HG02884 (cell line): ENCODE measurements at regions not wholly inside any gene's neighbourhood (a gene's known extent, or its start where the extent isn't known, plus 50 kb on each side); places are given as distances from the start of the nearest gene placed in this dataset.
"Not testable (repeated sequence)": the region's sequence is repeated elsewhere in the genome, so short reads cannot be mapped to it uniquely, and the experiment has no call there.

ENCODE experiments used
- ATAC-seq: cut with Tn5 transposase; IDR thresholded peaks from one replicate; pipeline ENCODE4 v1.9.1; 2021; ENCODE audit warnings: mild to moderate bottlenecking, moderate library complexity; ENCODE audit not compliant: unreplicated experiment

DNA sequence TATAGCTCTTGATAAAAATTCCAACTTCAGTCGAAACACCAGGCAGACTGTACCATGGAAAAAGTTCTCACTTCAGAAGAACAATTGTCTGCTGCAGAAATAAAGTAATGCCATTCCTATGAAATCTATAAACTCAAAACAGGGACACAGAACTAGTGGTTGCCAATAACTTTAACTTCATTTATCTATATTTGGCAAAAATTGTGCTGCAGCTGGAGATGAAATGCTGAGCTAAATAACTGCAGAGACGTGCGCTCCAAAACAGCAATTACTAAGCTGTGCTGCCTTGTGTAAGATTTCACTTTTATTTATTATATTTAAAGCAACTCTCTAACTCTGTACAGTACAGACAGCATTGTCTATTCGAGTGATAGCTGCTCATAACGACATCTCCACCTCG is 540.1 kb upstream of the ID2 start:
- no peak for ATAC-seq

DNA sequence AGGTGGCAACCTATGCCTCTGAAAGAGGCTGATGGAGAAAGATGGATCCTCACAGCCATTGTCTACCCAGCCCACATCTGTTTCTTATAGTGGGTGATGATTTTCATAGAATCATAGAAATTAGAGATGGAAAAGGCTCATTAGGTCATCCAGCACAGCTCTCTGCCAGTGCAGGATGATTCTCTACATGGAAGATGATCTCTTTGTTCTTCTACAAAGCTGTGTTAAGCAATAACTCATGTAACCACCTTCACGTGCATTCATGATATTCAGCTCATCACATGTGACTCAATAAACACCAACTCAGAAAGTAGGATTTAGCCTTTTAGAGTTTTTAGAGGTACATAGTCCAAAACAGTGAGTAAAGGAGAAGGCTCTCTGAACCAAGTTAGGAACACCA is 539.4 kb upstream of the ID2 start:
- no peak for ATAC-seq

DNA sequence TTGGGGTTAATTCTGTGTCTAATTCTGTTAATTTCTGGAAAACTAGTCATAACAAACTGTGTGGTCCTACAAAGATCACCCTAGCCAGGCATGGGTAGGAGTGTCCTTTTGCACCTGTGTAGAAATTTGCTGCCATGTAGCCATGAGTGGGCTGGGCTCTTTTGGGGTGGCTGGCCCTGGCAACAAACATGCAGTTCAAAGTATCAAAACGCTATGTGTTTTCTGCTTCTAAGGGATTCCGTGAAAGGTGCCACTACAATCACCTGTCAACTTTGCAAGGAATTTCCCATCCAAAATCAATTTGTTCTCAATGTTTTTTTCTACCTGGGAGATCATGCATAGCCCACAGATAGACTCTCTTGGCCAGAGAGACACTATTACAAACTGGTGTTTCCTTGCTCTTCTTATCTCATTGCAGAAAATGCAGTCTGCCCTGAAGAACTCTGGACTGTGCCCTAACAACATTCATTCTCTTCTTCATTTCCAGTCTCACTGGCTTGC is 537.7 kb upstream of the ID2 start:
- ATAC-seq: no peak

DNA sequence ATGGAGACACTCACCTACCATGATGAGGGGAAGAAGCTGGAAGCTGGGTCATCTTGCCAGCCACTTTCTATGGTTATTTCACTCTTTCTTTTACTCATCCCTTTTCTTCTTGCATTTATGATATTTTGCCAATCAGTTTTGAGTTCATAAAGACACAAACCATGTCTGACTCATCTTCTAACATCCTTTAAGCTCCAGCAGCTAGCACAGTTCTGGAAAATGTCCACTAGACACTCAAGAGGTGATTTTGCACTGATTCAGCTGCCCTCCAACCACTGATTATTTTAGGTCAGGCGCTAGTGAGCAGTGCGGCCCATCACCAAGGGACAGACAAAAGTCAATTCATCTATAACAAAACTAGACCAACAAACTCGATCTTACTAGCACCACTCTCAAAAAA is 537.1 kb upstream of the ID2 start:
- no peak for ATAC-seq

DNA sequence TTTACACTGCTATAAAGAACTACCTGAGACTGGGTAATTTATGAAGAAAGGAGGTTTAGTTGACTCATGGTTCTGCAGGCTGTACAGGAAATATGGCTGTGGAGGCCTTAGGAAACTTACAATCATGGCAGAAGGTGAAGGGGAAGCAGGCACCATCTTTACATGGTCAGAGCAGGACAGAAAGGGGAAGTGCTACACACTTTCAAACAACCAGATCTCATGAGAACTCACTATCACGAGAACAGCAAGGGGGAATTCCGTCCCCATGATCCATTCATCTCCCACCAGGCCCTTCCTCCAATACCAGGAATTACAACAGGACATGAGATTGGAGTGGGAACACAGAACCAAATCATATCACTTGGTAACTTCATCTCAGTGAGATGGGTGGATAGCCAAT is 536.5 kb upstream of the ID2 start:
- not testable (repeated sequence) for ATAC-seq

DNA sequence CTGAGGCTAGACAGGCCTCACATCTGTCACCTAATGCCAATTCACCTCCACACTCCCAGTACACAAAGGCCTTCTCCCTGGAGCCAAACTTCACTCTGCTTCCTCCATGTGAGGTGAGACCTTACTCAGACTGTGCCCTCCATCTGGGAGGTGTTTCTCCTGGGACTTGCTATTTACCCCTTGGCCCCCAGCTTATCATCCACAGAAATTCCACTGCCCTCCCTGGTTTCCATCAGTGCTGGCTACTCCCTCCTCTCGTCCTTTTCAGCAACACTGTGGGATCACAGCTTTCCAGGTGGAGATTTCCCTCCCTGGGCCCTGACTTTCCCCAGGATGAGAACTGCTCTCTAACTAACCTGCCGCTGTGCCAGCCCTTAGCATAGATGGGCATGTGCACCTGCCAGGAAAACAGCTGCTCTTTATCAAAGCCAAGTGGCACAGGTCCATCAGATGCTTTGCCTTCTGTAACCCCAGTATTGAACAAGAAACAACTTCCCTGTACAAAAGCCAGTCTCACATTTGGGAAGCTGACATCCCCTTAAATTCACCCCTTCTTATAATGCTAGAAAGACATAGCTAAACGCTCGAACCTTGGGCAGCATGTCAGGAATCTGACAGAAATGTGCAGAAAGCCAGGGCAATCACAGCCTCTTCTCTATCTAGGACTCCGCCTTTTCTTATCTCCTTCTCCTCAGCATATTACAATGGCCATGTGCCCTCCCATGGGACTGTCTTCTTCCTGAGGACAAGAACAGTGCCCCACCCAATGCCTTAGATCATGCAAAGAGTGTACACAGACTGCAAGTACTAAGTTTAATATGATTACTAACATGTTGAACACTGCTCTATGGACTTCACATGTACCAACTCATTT is 535.5 kb upstream of the ID2 start:
- ATAC-seq: no peak

DNA sequence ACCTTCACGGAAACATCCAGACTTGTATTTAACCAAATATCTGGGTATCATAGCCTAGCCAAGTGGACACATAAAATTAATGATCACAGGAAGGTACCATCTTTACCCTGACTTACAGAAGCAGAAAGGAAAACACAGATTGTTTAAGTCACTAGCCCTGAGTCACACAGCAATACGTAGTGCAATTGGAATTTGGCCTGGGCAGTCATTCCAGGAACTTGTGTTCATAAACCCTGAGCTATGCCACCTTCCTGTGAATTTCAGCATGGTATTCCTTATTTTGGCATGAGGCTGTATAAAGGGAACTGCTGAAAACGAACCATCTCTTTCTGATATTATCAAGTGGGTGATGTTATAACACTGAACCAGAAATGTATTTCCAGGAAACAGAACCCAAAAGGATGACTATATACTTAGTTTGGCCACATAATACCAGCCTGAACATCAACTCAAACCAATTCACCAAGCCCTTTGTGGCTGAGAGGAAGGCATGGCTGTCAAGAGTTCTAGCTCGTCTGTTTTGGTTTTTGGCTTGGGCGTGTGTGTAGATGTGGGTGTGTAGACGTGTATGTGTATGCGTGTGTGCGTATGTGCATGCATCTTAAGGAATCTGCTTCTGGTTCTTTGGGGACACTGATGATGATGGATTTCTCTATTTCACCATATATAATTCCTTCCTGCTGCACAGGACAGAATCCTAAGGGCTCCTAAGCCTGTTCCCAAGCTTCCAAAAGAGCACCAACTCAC is 533.4 kb upstream of the ID2 start:
- ATAC-seq: no peak

DNA sequence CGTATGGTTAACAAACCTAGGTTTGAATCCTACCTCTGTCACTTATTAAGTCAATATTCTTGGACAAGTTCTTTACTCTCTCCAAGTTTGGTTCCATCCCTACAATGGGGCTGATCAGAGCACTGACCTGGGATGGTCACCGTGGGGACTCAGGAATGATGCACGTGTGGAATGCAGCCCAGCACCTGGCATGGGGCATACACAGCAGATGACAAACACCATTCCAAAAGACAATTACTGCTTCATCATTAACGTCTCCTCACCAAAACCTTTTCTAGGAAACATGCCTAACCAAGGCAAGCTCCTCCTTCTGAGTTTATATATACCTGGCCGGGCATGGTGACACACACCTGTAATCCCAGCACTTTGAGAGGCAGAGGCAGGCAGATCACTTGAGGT is 532.9 kb upstream of the ID2 start:
- no peak for ATAC-seq

DNA sequence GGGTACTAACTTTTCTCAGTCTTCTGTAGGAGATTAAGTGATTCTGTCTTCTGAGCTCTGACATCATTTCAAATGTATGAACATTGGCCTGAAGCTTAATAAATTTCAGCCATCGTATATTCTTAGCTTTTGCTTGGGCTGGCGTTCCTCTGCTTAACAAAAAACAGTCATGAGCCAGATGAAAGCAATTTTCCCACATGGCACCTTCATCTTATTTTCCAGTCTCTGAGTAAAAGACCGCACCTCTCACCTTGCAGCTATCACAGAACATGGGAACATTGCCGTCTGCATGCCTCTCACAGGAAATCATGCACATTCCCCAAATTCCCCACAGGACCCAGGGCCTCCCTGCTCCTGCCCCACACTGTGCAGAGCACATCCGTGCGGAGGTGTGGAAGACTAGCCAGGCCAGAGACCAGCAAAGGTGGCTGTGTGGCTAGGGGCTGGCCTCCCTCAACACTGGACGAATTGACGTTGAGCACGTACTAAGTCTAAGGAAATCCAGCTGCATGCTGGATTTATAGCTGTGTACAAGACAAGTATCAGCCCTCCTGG is 531.8 kb upstream of the ID2 start:
- ATAC-seq: no peak

DNA sequence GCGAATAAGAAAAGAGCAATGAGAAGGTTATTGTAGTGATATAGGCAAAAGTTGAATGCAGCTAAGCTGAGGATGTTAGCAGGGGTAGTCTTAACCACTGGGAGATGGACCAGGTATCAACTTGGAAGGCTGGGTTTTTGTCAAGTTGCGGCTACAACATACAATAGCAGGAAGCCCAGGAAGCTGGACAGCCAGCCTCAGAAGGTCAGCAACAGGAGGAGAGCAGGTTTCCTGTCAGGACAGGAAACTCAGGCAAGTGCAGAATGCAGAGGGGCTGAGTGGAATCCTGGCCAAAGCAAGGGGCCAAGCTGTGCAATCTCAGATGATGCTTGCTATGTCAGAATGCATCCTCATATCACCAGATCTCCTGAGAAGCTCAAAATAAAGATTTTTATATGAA is 530.0 kb upstream of the ID2 start:
- ATAC-seq: no peak

DNA sequence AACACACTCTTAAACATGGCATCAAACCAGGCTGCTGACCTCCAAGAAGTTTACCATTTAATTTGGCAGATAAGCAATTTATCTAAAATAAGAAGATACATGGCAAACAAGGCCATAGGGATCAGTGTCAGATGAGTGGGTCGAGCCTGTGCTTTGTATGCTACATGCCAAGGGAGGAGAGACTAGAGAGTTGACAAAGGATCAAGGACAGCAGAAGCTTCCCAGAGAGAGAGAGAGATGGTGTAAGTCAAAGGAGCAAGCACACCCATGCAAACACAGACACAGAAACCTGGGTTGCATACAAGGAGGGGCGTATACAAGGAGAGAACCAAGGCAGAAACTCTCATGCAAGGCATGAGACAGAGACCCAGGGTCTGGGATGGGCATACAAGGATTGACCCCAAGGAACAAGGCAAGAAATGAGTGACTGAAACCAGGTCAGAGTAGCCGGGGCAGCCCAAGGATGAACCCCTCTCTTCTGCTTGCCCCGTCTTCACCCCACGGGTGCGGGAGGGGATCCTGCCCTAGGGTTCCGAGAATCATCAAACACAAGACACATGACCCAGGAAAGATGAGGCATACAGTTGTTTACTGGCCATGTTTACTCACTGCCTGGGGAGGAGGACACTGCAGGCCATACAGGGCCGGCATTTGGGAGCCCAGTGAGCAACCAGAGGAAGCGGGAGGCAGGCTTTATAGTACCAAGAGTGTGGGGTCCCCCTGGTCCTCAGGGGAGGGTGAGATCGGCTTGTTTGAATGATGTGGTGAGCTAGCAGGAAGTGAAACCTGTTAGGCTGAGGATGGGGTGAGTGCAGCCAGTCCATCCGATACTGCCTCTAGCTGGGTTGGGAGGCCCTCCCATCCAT is 529.2 kb upstream of the ID2 start:
- ATAC-seq: peak; percentile 97

DNA sequence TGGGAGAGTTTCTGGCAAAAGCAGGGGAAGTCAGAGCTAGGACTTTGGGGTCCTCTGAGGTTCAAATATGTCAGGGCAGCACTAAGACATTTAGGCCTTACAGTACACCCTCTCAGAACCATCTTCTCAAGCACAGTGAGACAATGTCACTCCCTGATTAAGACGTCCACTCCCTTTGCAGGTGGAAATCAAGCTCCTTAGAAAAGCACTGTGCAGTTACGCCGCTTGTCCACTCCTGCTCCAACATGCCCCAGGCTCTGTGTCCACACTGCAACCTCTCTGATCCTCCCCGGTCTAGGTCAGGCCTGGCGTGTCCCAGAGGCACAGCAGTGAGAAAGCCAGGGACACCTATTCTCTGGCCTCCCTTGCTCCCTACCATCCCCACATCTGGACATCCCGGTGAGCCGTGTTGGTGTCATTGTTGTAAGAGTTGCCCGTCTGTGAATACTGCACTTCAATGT is 528.6 kb upstream of the ID2 start:
- ATAC-seq: peak; percentile 7

DNA sequence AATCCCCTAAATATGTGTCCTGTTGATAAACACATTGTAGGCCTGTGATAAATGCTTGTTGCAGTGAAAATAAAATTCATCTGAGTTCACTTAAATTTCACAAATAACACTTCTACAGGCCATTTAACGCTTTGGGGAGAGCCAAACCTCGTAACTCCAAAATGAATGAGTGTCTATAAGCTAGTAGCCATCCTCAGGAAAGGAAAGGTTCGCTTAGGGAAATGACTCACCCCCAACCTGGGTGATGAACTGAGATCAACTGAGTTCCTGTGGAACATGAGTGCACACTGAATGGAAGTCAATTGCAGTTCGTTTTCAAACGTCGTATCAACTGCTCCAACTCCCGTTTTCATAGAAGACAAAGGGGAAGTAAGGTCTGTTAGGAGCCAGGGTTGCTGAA is 527.6 kb upstream of the ID2 start:
- ATAC-seq: no peak

DNA sequence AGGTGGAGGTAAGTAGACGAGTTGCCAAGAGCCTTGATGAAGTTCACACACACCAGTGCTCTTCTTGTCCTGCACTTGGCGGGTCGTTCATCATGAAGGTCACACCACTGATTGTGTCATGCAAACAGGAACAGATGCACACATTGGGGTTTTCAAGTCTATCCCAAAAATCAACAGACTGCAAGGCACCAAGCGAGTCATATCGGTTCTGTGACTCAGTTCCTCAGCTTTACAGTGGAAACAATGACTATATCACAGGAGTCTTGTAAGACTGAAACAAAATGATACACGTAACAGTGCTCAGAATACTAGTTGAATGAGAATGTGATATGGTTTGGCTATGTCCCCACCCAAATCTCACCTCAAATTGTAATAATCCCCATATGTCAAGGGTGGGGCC is 526.9 kb upstream of the ID2 start:
- ATAC-seq: no peak

DNA sequence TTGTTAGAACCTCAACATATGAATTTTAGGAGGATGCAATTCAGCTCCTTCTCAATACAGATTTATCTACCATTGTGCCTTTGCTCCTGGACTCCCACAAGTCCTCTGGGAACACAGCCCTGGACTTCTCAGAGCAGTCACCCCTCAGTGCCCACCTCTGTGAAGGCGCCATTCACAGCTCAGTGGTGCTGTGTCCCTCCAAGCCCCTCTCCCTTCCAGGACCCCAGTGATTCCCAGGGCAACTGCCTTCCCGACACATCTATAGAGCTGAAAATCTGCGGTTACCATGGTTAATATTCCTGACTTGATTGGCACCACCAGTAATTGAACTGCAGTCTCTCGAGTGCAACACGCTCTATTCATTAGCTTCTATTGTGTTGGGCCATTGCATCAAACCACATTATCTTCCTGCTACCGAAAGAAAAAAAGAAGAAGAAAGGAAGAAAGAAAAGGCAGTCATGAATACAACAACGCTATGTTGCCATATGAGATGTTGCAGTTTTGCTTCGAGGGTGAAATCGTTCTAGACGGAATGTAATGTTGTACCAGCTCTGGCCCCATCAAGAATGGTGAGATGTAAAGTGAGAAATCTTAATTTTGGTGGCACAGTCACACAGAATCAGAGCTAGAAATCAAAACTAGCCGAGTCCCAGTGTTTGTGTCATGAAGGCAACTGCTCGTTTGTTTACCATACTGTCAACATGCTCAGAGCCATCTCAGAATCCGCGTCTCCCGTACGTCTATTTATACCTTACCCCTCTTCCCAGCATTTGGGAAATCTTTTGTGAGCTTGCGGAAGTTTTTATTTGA is 524.0 kb upstream of the ID2 start:
- ATAC-seq: no peak

DNA sequence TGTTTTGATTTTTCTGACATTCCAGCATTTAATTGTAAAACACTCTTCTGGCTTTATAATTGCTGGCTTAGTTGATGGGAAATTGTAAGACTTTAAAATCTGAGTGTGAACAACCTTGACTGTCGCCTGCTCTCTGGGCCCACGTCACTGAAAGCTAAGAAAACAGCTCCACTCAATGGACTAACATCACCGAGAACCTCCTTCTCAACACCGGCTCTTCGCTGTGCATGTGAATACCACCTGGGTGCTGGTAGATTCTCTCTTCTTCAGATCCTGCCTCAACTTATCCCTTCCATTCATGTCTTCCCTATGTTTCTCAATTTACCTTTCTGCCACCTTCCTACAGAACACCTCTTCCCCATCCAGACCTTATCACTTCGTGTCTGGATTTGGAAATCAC is 523.1 kb upstream of the ID2 start:
- no peak for ATAC-seq

DNA sequence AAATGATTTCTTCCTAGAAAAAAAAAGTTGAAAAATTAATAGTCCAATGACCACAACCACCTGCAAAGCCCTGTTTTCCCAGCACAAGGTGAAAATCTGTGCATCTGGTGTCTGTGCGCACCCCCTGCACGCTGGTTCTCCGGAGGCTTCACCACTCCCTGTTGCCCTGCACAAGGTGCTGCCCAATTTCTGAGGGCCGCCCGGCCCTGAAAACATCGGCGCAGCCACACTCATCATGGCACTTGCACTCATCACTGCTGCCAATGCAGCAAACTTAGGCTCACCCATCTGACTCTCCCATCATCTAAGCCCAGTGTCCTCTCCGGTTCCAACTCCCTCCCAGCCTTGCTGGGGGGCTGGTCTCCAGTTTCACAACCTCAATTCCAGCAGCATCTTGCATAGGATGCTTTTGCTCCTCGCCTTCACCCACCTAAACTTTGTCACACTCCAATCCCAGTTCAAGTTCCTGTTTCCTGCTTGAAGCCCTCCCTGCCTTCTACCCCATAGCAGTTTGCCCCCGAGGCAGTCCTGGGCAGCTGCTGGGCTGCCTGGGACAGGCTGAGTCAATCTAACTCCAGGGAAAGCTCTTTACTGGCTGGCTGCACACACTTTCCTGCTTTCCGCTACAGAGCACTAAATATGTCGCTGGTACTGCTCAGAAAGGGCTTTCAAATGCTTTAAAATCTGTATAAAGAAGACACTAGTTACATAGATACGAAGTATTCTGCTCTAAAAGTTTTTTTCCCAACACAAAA is 522.5 kb upstream of the ID2 start:
- ATAC-seq: no peak

DNA sequence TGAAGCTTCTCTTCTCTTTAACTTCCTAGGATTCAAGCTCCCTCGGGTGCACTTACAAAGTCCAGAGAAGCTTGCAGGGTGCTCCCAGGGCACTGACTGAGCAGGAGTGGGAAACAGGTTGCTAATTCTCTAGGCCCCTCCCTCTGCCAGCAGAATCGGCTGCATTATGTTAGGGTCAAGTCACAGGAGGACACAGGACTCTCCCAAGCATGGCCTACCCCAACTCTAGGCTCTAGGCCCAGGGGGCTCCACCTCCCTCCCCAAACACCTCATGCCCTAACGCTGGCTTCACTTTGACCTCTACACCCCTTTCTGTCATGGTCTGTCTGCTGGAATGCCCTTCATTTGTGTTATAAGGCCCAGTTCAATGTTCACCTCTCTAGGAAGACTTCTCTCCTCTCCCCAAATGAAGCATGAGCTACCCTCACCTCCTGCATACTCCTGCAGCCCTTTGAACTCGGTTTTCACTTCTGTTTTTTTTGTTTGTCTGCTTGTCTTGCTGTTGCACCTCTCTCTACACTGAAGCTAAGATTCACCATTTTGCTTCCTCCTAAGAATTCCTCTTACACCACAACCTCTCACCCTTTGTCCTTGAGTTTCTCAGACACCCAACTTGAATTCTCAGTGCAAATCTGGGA is 521.8 kb upstream of the ID2 start:
- no peak for ATAC-seq

DNA sequence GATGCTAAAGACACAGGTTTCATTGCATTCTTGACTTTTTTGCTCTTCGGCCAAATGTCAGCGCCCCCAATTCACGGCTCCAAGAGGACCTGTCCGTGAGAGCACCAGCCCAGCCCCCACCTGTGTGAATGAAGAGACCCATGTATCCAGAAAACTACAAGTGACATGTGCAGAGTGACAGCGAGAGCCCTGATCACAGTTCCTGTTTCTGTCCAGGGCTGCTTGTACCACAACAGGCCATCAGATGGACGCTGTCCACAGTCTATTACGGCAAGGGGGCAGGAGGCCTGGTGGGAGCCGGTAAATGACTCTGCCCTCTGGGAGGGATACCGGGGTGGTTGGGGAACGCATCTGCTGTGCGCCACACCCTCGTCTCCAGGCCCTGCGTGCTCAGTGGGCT is 520.9 kb upstream of the ID2 start:
- no peak for ATAC-seq
